Keratinocyte (primary cell): ENCODE measurements at regions not wholly inside any gene's neighbourhood (a gene's known extent, or its start where the extent isn't known, plus 50 kb on each side); places are given as distances from the start of the nearest gene placed in this dataset.

Experiments
- DNase-seq: peaks from one replicate; pipeline ENCODE4 v3.0.0-alpha.2; 2011; ENCODE audit warnings: low read depth, missing footprints, low spot score
- FAIRE-seq: peaks from 2 replicates; lab custom pipeline; 2011; peaks lifted over from hg19 to GRCh38; lab: Jason Lieb, UNC
- H2AFZ ChIP-seq: 2 replicates; pipeline ENCODE4 v1.6.0; 2012; ENCODE audit warnings: low read length, control low read depth, inconsistent platforms; ENCODE audit not compliant: control insufficient read depth
- H3K27ac ChIP-seq: 2 replicates; pipeline ENCODE4 v1.5.1; 2011; ENCODE audit warnings: low read length; ENCODE audit not compliant: control insufficient read depth, insufficient read depth
- H3K27me3 ChIP-seq: 3 replicates; pipeline ENCODE4 v1.6.0; 2011; ENCODE audit warnings: low read length; ENCODE audit not compliant: control insufficient read depth, insufficient read depth; ENCODE audit errors: extremely low read depth
- H3K36me3 ChIP-seq, 2 experiments: 2 replicates in 1 of 2; 3 replicates in 1 of 2; pipeline ENCODE4 v1.5.1; 2011; ENCODE audit warnings: low read length in 2 of 2, mild to moderate bottlenecking in 1 of 2; ENCODE audit not compliant: control insufficient read depth in 2 of 2, insufficient read depth in 2 of 2; ENCODE audit errors: extremely low read depth in 1 of 2
- H3K4me1 ChIP-seq: 3 replicates; pipeline ENCODE4 v1.5.1; 2011; ENCODE audit warnings: low read length; ENCODE audit not compliant: control insufficient read depth, insufficient read depth; ENCODE audit errors: extremely low read depth
- H3K4me2 ChIP-seq: 3 replicates; pipeline ENCODE4 v1.6.0; 2011; ENCODE audit warnings: low read depth, low read length; ENCODE audit not compliant: control insufficient read depth, insufficient read depth; ENCODE audit errors: extremely low read depth
- H3K4me3 ChIP-seq, 3 experiments: fragments of 200-600 bp in 1 of 3; sonication (generic) in 1 of 3; 2 replicates in 2 of 3; 3 replicates in 1 of 3; pipeline ENCODE4 v1.5.1; 2011 to 2016; ENCODE audit warnings: low read length in 3 of 3, mild to moderate bottlenecking in 3 of 3, control low read depth in 2 of 3, inconsistent platforms in 1 of 3, low read depth in 1 of 3, mixed read lengths in 1 of 3, mixed run types in 1 of 3, moderate library complexity in 1 of 3; ENCODE audit not compliant: control insufficient read depth in 2 of 3, insufficient read depth in 2 of 3; ENCODE audit errors: extremely low read depth in 1 of 3
- H3K79me2 ChIP-seq: 2 replicates; pipeline ENCODE4 v1.6.0; 2012; ENCODE audit warnings: low read length; ENCODE audit not compliant: control insufficient read depth, insufficient read depth
- H3K9ac ChIP-seq: 3 replicates; pipeline ENCODE4 v1.6.0; 2011; ENCODE audit warnings: low read length; ENCODE audit not compliant: control insufficient read depth, insufficient read depth; ENCODE audit errors: extremely low read depth
- H3K9me1 ChIP-seq: 3 replicates; pipeline ENCODE4 v1.6.0; 2011; ENCODE audit warnings: low read length; ENCODE audit not compliant: control insufficient read depth, insufficient read depth; ENCODE audit errors: extremely low read depth
- H3K9me3 ChIP-seq: 2 replicates; pipeline ENCODE4 v1.5.1; 2012; ENCODE audit warnings: low read depth, low read length; ENCODE audit not compliant: control insufficient read depth
- H4K20me1 ChIP-seq: 3 replicates; pipeline ENCODE4 v1.6.0; 2011; ENCODE audit warnings: low read length; ENCODE audit not compliant: control insufficient read depth, insufficient read depth; ENCODE audit errors: extremely low read depth
- CTCF ChIP-seq, 3 experiments: IDR thresholded peaks in 1 of 3; conservative IDR thresholded peaks in 1 of 3; optimal IDR thresholded peaks in 1 of 3; 2 replicates in 2 of 3; 3 replicates in 1 of 3; pipeline versions ENCODE3 to v1.5.1; 2011; ENCODE audit warnings: low read length in 3 of 3, mild to moderate bottlenecking in 3 of 3, moderate library complexity in 2 of 3, control low read depth in 1 of 3, inconsistent platforms in 1 of 3; ENCODE audit not compliant: insufficient read depth in 2 of 3; ENCODE audit errors: extremely low read depth in 1 of 3
- EZH2 ChIP-seq: IDR thresholded peaks from one replicate; pipeline ENCODE4 v1.6.1; 2012; ENCODE audit warnings: inconsistent platforms, mild to moderate bottlenecking, low read length, moderate library complexity
- dilution Hi-C: fragments of 300-500 bp; cut with MboI; formaldehyde crosslinking; loops from one replicate; pipeline ENCODE4 v1.7.0; 2020; ENCODE audit warnings: low sequenced_read_pairs; ENCODE audit not compliant: extremely low pct_ligation_motif_present

GRCh38 chr6:117206944-117207687, 58.2 kb upstream of the VGLL2 start:
- FAIRE-seq (peak; percentile 51), DNase-seq (no peak)
- no peak overlapping the region for H3K4me2 ChIP-seq
- H2AFZ ChIP-seq = no peak overlapping the region
- no peaks in the 10 kb centered on the region for H3K36me3 ChIP-seq
- no peak overlapping the region for H3K4me3 ChIP-seq
- no peaks in the 10 kb centered on the region for H3K4me1 ChIP-seq
- H3K9me3 ChIP-seq = no peaks in the 10 kb centered on the region
- H3K9me1 ChIP-seq = no peaks in the 10 kb centered on the region
- dilution Hi-C loops = no loop called here
- no peak for TF ChIP-seq EZH2
- no peak for TF ChIP-seq CTCF (optimal IDR thresholded peaks at IDR 0.05 in 1 of 3, IDR thresholded peaks at IDR 0.05 in 1 of 3, conservative IDR thresholded peaks at IDR 0.05 in 1 of 3; ENCODE audit: extremely low read depth in 1 of 3, insufficient read depth in 2 of 3, low read length in 3 of 3)
- no peaks in the 10 kb centered on the region for H4K20me1 ChIP-seq
- H3K79me2 ChIP-seq = no peaks in the 10 kb centered on the region
- H3K9ac ChIP-seq = no peak overlapping the region
- peaks cover 7% of the 10 kb centered on the region for H3K27me3 ChIP-seq
- no peak overlapping the region for H3K27ac ChIP-seq

GRCh38 chr6:117210279-117210678, 55.1 kb upstream of the VGLL2 start:
- Histone ChIP-seq H3K4me2 (no peak overlapping the region), H3K36me3 (no peaks in the 10 kb centered on the region), H3K9ac (no peak overlapping the region), H3K27me3 (peaks cover 7% of the 10 kb centered on the region), H2AFZ (no peak overlapping the region), H3K4me1 (no peaks in the 10 kb centered on the region), H4K20me1 (no peaks in the 10 kb centered on the region), H3K79me2 (no peaks in the 10 kb centered on the region), H3K4me3 (no peak overlapping the region), H3K9me3 (no peaks in the 10 kb centered on the region), H3K9me1 (no peaks in the 10 kb centered on the region), H3K27ac (no peak overlapping the region)
- no peak for TF ChIP-seq CTCF (optimal IDR thresholded peaks at IDR 0.05 in 1 of 3, IDR thresholded peaks at IDR 0.05 in 1 of 3, conservative IDR thresholded peaks at IDR 0.05 in 1 of 3; ENCODE audit: extremely low read depth in 1 of 3, insufficient read depth in 2 of 3, low read length in 3 of 3)
- TF ChIP-seq EZH2 = no peak
- FAIRE-seq (no peak), DNase-seq (no peak)
- dilution Hi-C loops = no loop called here
